GM12878 (cell line): ENCODE measurements at regions not wholly inside any gene's neighbourhood (a gene's known extent, or its start where the extent isn't known, plus 50 kb on each side); places are given as distances from the start of the nearest gene placed in this dataset.
"Not testable (repeated sequence)": the region's sequence is repeated elsewhere in the genome, so short reads cannot be mapped to it uniquely, and the experiment has no call there.

Source experiments
- ATAC-seq: fragments of 200-7000 bp; cut with Tn5 transposase; 3 replicates; pipeline ENCODE4 v1.9.1; 2020; ENCODE audit warnings: mild to moderate bottlenecking, moderate library complexity
- BruUV-seq: library from RNA; stranded (reverse); fragments of 400-500 nt; replicated peaks from 2 replicates; lab custom pipeline; 2021; lab: Mats Ljungman, UMichigan
- CTCF ChIA-PET: fragments of 300-600 bp; sonication (Branson Sonifier 250); formaldehyde crosslinking; extraction: SDS; loops from one replicate; lab custom pipeline; 2021; ENCODE audit warnings: inconsistent platforms; lab: Yijun Ruan, JAX
- POLR2A ChIA-PET: fragments of 350-600 bp; formaldehyde crosslinking; extraction: SDS; loops from one replicate; lab custom pipeline; 2021; ENCODE audit warnings: inconsistent platforms; lab: Charles Lee
- RAD21 ChIA-PET: fragments of 300-600 bp; sonication (Branson Sonifier 250); formaldehyde crosslinking; loops from one replicate; lab custom pipeline; 2023; ENCODE audit warnings: antibody characterized with exemption; ENCODE audit not compliant: unreplicated experiment; lab: Charles Lee
- SMC1A ChIA-PET: fragments of 300-600 bp; sonication (Branson Sonifier 250); formaldehyde crosslinking; loops from one replicate; lab custom pipeline; 2023; ENCODE audit not compliant: unreplicated experiment, uncharacterized antibody; lab: Charles Lee
- DNase-seq: peaks from one replicate; pipeline ENCODE4 v3.0.0-alpha.2; 2011; ENCODE audit warnings: low read depth, low spot score
- FAIRE-seq: peaks from 3 replicates; lab custom pipeline; 2011; peaks lifted over from hg19 to GRCh38; lab: Jason Lieb, UNC
- H2AFZ ChIP-seq: 2 replicates; pipeline ENCODE4 v1.6.0; 2011; ENCODE audit warnings: low read depth, low read length, control low read depth; ENCODE audit not compliant: control insufficient read depth
- H3K27ac ChIP-seq: 2 replicates; pipeline ENCODE4 v1.5.1; 2011; ENCODE audit warnings: control low read depth; ENCODE audit not compliant: control insufficient read depth, insufficient read depth
- H3K27me3 ChIP-seq, 2 experiments: replicated peaks in 1 of 2; 2 replicates each; pipeline versions ENCODE4 v1.6.0 to v1.6.1; 2011; ENCODE audit warnings: low read length in 1 of 2; ENCODE audit not compliant: control insufficient read depth in 2 of 2, insufficient read depth in 2 of 2
- H3K36me3 ChIP-seq, 2 experiments: 2 replicates each; pipeline ENCODE4 v1.5.1; 2011; ENCODE audit warnings: low read length in 1 of 2; ENCODE audit not compliant: control insufficient read depth in 2 of 2, insufficient read depth in 2 of 2
- H3K4me1 ChIP-seq: 2 replicates; pipeline ENCODE4 v1.6.1; 2011; ENCODE audit warnings: mild to moderate bottlenecking, low read length, moderate library complexity, mixed read lengths; ENCODE audit not compliant: control insufficient read depth, insufficient read depth
- H3K4me2 ChIP-seq: 2 replicates; pipeline ENCODE4 v1.6.0; 2011; ENCODE audit warnings: control low read depth; ENCODE audit not compliant: control insufficient read depth, insufficient read depth
- H3K4me3 ChIP-seq: fragments of 200-600 bp; sonication (generic); 2 replicates; pipeline ENCODE4 v1.5.1; 2016
- H3K79me2 ChIP-seq: 2 replicates; pipeline ENCODE4 v1.6.0; 2011; ENCODE audit warnings: low read length; ENCODE audit not compliant: control insufficient read depth, insufficient read depth
- H3K9ac ChIP-seq: 2 replicates; pipeline ENCODE4 v1.8.0; 2011; ENCODE audit warnings: low read length, control low read depth, mixed read lengths; ENCODE audit not compliant: control insufficient read depth, insufficient read depth
- H3K9me3 ChIP-seq: replicated peaks from 3 replicates; pipeline ENCODE4 v1.5.1; 2011; ENCODE audit warnings: mild to moderate bottlenecking, low read length; ENCODE audit not compliant: control insufficient read depth, insufficient read depth
- H4K20me1 ChIP-seq: 2 replicates; pipeline ENCODE4 v1.6.0; 2011; ENCODE audit not compliant: control insufficient read depth, insufficient read depth
- WGBS: methylation state at CpG from one replicate; pipeline ENCODE4 v1.1.6; 2016; ENCODE audit warnings: low lambda C conversion rate; ENCODE audit not compliant: insufficient replicate concordance, insufficient coverage; ENCODE audit errors: missing lambda C conversion rate; 5-methylcytosine and 5-hydroxymethylcytosine counted together
- in situ Hi-C: fragments of 300-500 bp; cut with MboI; formaldehyde crosslinking; loops from 9 replicates; pipeline ENCODE4 v1.14.3; 2018; ENCODE audit warnings: mixed read lengths
- intact Hi-C: fragments of 100-400 bp; cut with micrococcal nuclease; formaldehyde crosslinking; loops from one replicate; pipeline ENCODE4 v1.14.2; 2022; ENCODE audit not compliant: unreplicated experiment
- TF ChIP-seq, protein P1 (sequence below): fragments of 450-650 bp; IDR thresholded peaks from 2 replicates; pipeline ENCODE4 v1.6.1; 2016; ENCODE audit warnings: mild to moderate bottlenecking, moderate library complexity, borderline replicate concordance

DNA sequence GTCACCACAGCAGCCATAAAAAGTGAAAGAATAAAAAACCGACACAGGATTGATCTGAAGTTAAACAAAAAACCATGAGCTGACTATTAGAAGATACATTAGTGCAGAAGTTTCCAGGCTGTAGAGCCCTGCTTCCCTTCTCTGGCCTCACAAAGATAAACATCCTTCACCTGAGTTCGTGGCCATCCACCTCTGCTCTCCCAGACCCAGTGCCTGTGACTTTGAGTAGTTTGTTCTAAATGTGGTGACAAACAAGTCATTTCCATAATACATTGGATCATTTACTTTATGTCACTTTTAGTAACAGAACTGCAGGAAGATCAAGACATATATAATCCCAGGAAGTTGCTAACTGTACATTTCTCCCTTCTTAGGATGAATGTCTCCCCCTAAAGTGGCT lies 241.9 kb upstream of the MAP2 start (continued):
- TF ChIP-seq, protein P1, sequence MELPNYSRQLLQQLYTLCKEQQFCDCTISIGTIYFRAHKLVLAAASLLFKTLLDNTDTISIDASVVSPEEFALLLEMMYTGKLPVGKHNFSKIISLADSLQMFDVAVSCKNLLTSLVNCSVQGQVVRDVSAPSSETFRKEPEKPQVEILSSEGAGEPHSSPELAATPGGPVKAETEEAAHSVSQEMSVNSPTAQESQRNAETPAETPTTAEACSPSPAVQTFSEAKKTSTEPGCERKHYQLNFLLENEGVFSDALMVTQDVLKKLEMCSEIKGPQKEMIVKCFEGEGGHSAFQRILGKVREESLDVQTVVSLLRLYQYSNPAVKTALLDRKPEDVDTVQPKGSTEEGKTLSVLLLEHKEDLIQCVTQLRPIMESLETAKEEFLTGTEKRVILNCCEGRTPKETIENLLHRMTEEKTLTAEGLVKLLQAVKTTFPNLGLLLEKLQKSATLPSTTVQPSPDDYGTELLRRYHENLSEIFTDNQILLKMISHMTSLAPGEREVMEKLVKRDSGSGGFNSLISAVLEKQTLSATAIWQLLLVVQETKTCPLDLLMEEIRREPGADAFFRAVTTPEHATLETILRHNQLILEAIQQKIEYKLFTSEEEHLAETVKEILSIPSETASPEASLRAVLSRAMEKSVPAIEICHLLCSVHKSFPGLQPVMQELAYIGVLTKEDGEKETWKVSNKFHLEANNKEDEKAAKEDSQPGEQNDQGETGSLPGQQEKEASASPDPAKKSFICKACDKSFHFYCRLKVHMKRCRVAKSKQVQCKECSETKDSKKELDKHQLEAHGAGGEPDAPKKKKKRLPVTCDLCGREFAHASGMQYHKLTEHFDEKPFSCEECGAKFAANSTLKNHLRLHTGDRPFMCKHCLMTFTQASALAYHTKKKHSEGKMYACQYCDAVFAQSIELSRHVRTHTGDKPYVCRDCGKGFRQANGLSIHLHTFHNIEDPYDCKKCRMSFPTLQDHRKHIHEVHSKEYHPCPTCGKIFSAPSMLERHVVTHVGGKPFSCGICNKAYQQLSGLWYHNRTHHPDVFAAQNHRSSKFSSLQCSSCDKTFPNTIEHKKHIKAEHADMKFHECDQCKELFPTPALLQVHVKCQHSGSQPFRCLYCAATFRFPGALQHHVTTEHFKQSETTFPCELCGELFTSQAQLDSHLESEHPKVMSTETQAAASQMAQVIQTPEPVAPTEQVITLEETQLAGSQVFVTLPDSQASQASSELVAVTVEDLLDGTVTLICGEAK, result no peak

DNA sequence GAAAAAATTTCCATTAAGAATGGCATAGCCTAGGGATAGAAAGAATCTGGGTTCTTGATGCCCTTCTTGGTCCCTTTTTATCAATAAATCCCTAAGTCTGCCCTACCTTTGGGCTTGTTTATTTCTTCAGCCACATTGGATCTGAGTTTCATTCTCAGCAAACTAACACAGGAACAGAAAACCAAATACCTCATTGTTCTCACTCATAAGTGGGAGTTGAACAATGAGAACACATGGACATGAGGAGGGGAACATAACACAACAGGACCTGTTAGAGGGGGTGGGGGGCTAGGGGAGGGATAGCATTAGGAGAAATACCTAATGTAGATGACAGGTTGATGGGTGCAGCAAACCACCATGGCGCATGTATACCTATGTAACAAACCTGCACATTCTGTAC lies 237.0 kb upstream of the MAP2 start:
- SMC1A ChIA-PET, FAIRE-seq: not testable (repeated sequence)

More for the DNA sequence above, 237.0 kb upstream of the MAP2 start:
- H3K36me3 ChIP-seq, H4K20me1 ChIP-seq, H3K4me2 ChIP-seq, H3K27ac ChIP-seq, ATAC-seq, H2AFZ ChIP-seq, H3K9me3 ChIP-seq, H3K4me3 ChIP-seq, H3K4me1 ChIP-seq, H3K79me2 ChIP-seq, CTCF ChIA-PET, intact Hi-C loops, BruUV-seq, H3K27me3 ChIP-seq, RAD21 ChIA-PET, H3K9ac ChIP-seq, in situ Hi-C loops, POLR2A ChIA-PET, DNase-seq: not testable (repeated sequence)
- 14% methylated on average over 1 of the region's 1 CpG for WGBS
